SK-N-MC (cell line): ENCODE measurements at regions not wholly inside any gene's neighbourhood (a gene's known extent, or its start where the extent isn't known, plus 50 kb on each side); places are given as distances from the start of the nearest gene placed in this dataset.

Experiments
- DNase-seq: peaks from one replicate; pipeline ENCODE4 v3.0.0-alpha.2; 2011; ENCODE audit warnings: low read depth, low spot score
- H3K27ac ChIP-seq: fragments of 200-600 bp; sonication (generic); 2 replicates; pipeline ENCODE4 v1.5.1; 2016; ENCODE audit warnings: mixed run types
- H3K36me3 ChIP-seq: fragments of 200-600 bp; sonication (generic); 2 replicates; pipeline ENCODE4 v1.6.1; 2017; ENCODE audit warnings: antibody characterized with exemption, low read length, mixed read lengths; ENCODE audit not compliant: insufficient read depth
- H3K4me3 ChIP-seq: fragments of 200-600 bp; sonication (generic); 2 replicates; pipeline ENCODE4 v1.5.1; 2016
- H3K9ac ChIP-seq: fragments of 200-600 bp; sonication (generic); 2 replicates; pipeline ENCODE4 v1.8.0; 2017; ENCODE audit warnings: mixed run types, mixed read lengths; ENCODE audit not compliant: insufficient read length
- H3K9me3 ChIP-seq: fragments of 200-600 bp; sonication (generic); 2 replicates; pipeline ENCODE4 v1.6.1; 2017; ENCODE audit warnings: low read depth, mild to moderate bottlenecking, antibody characterized with exemption, low read length, moderate library complexity, mixed read lengths
- EZH2 ChIP-seq: fragments of 200-600 bp; sonication (generic); IDR thresholded peaks from one replicate; pipeline ENCODE4 v1.6.1; 2017; ENCODE audit warnings: antibody characterized with exemption
- FOXP2 ChIP-seq: optimal IDR thresholded peaks from 2 replicates; pipeline ENCODE3; 2011; ENCODE audit warnings: mild to moderate bottlenecking, moderate library complexity; ENCODE audit not compliant: insufficient read depth; ENCODE audit errors: extremely low read length, control extremely low read depth
- POLR2AphosphoS5 ChIP-seq: IDR thresholded peaks from 2 replicates; pipeline ENCODE4 v1.6.1; 2012; ENCODE audit warnings: mild to moderate bottlenecking, low read depth, low read length, borderline replicate concordance

DNA sequence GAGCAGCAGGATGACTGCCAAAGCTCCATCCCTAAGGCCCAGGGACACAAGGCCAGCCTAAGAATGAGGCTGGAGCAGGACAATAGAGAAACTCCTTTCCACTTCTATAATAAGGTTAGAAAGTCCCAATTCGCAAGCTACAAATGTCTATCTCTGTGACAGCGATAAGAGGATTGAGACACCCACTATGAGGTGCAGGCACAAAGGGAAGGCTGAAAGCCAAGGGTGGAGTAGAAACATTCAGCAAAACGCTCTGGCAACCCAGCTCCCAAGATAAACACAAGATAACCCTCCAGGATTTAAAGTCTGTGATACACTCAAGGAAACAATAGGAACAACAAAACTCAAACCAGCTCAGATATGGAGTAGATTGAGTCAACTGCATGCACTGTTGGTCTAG is 418.0 kb upstream of the UBE2E3 start:
- no peak overlapping the region for H3K4me3 ChIP-seq
- no peaks in the 10 kb centered on the region for H3K36me3 ChIP-seq
- no peaks in the 10 kb centered on the region for H3K9me3 ChIP-seq
- no peak overlapping the region for H3K9ac ChIP-seq
- DNase-seq: no peak
- no peak for TF ChIP-seq POLR2AphosphoS5
- no peak for TF ChIP-seq EZH2
- TF ChIP-seq FOXP2: no peak
- no peak overlapping the region for H3K27ac ChIP-seq

DNA sequence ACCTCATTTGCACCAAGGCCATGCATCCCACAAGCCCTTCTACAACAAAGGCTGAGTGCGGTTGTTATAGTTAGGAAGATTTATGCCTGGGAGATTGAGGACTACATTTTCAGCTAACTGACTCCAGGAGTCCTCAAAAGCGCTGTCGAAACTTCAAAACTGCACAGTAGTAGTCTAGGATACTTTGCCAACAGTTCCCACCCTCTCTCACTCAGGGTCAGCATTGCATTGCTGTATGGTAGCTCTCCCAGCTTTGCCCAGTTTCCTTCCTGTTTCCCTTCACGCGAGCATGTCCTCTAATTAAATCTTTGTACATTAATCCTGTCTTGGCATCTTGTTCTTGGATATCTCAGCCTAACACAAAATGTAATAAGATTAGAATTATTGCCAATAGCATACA is 420.6 kb upstream of the UBE2E3 start:
- H3K27ac ChIP-seq: no peak overlapping the region
- no peaks in the 10 kb centered on the region for H3K9me3 ChIP-seq
- DNase-seq: no peak
- no peak overlapping the region for H3K9ac ChIP-seq
- no peaks in the 10 kb centered on the region for H3K36me3 ChIP-seq
- no peak overlapping the region for H3K4me3 ChIP-seq
- TF ChIP-seq EZH2: no peak
- no peak for TF ChIP-seq POLR2AphosphoS5
- TF ChIP-seq FOXP2: no peak

GRCh38 chr2:180559038-180559437 is 421.4 kb upstream of the UBE2E3 start:
- Histone ChIP-seq H3K9ac (no peak overlapping the region), H3K36me3 (no peaks in the 10 kb centered on the region), H3K4me3 (no peak overlapping the region), H3K9me3 (no peaks in the 10 kb centered on the region), H3K27ac (no peak overlapping the region)
- TF ChIP-seq EZH2 (no peak), FOXP2 (no peak)
- DNase-seq: no peak

DNA sequence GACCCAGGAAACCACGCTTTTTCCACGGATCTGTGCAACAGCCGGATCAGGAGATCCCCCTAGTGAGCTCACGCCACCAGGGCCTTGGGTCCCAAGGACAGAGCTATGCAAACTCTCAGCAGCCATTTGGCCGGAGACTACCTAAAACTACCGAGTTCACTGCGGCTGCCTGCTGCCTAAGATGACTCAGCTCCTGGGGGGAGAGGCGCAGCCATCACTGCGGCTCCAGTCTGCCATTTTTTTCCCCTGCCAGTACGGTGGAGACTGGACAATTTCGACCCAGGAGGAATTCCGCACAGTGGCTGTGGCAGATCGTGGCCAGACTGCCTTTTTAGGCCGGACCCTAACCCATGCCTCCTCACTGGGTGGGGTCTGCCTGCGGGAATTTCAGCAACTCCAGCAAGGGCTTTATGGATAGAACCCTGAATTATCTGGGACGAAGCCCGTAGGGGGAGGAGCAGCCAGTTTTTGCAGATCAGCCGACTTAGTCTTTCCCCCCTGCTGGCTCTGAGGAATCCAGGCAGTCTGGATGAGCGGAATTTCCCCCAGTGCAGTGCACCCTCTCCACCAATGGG is 424.9 kb upstream of the UBE2E3 start:
- no peaks in the 10 kb centered on the region for H3K9me3 ChIP-seq
- H3K27ac ChIP-seq: no peak overlapping the region
- H3K4me3 ChIP-seq: no peak overlapping the region
- TF ChIP-seq FOXP2 (no peak), POLR2AphosphoS5 (no peak), EZH2 (no peak)
- H3K9ac ChIP-seq: no peak overlapping the region
- H3K36me3 ChIP-seq: no peaks in the 10 kb centered on the region
- DNase-seq: no peak

- no peak overlapping the region for H3K4me3 ChIP-seq
- no peaks in the 10 kb centered on the region for H3K36me3 ChIP-seq
- H3K27ac ChIP-seq: no peak overlapping the region
- no peak for DNase-seq
- TF ChIP-seq POLR2AphosphoS5 (no peak), FOXP2 (no peak), EZH2 (no peak)
- no peak overlapping the region for H3K9ac ChIP-seq
- no peaks in the 10 kb centered on the region for H3K9me3 ChIP-seq
Observed at GRCh38 chr2:180554330-180554729, 426.1 kb upstream of the UBE2E3 start.

GRCh38 chr2:180553094-180553715 is 427.2 kb upstream of the UBE2E3 start:
- no peak overlapping the region for H3K9ac ChIP-seq
- TF ChIP-seq EZH2: no peak
- DNase-seq: no peak
- no peaks in the 10 kb centered on the region for H3K9me3 ChIP-seq
- H3K4me3 ChIP-seq: no peak overlapping the region
- no peak overlapping the region for H3K27ac ChIP-seq
- H3K36me3 ChIP-seq: no peaks in the 10 kb centered on the region

GRCh38 chr2:180542511-180542910 is 437.9 kb upstream of the UBE2E3 start:
- Histone ChIP-seq H3K4me3 (no peak overlapping the region), H3K27ac (no peak overlapping the region), H3K9me3 (no peaks in the 10 kb centered on the region), H3K36me3 (no peaks in the 10 kb centered on the region), H3K9ac (no peak overlapping the region)
- DNase-seq: no peak
- TF ChIP-seq FOXP2 (no peak), EZH2 (no peak), POLR2AphosphoS5 (no peak)

DNA sequence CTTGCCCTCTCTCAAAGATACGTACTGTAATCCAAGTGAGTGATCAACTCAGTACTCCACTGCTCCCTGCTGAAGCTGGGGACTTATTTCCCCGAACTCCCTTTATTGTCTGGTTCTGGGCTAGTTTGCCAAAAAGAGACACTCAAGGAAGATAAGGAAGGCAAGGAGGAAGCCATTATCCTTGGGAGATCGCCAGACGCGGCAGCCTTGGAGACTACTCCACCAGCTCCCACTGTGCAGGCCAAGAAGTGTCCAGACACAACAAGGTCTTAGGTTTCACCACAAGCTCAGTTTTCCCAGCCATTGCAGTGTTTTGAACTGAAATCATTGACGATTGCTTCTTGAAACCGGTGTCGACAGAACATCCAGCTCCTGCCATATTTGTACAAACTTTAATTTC is 439.6 kb upstream of the UBE2E3 start:
- TF ChIP-seq POLR2AphosphoS5 (no peak), EZH2 (no peak)
- no peaks in the 10 kb centered on the region for H3K9me3 ChIP-seq
- H3K4me3 ChIP-seq: no peak overlapping the region
- DNase-seq: no peak
- H3K9ac ChIP-seq: no peak overlapping the region
- H3K27ac ChIP-seq: no peak overlapping the region
- no peaks in the 10 kb centered on the region for H3K36me3 ChIP-seq

DNA sequence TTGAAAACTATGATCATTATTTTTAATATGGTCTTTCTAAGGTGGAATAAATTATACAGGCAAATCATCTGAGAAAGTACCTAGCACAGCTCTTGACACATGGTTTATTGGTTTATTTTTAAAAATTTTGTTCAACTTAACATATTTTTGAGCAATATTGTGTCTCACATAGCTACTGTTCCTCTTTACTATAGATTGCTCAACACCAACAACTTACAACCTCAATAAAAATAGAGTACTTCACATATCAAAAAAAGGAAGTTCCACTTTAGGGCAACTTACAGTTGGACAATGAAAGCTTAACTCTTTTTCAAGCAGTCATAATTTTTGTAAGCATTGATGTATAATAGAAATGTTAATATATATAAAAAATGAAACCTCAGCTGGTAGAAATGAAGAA is 440.9 kb upstream of the UBE2E3 start:
- no peak for DNase-seq
- H3K4me3 ChIP-seq: no peak overlapping the region
- H3K9me3 ChIP-seq: no peaks in the 10 kb centered on the region
- TF ChIP-seq POLR2AphosphoS5 (no peak), FOXP2 (no peak), EZH2 (no peak)
- H3K9ac ChIP-seq: no peak overlapping the region
- no peak overlapping the region for H3K27ac ChIP-seq
- H3K36me3 ChIP-seq: no peaks in the 10 kb centered on the region
